ENCODE measurements at regions not wholly inside any gene's neighbourhood (a gene's known extent, or its start where the extent isn't known, plus 50 kb on each side); places are given as distances from the start of the nearest gene placed in this dataset.

DNA sequence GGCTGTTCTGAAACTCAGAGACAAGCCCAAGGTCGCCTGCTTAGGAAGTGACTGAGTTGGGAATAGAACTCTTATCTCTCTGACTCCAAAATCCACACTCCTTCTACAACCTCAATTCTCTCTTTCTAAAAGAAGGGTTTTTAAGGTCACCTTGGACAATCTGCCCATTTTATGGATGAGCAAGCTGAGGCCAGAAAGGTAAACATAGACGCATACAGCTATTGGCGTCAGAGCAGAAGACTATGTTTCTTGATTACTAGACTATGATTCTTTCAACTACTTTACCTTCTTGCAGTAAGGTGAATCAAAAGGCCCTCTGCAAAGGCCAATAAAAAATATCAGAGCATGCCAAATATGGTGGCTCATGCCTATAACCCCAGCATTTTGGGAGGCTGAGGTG lies 276.6 kb downstream of the CLIC5 start:
- DNase-seq, result no peak

DNA sequence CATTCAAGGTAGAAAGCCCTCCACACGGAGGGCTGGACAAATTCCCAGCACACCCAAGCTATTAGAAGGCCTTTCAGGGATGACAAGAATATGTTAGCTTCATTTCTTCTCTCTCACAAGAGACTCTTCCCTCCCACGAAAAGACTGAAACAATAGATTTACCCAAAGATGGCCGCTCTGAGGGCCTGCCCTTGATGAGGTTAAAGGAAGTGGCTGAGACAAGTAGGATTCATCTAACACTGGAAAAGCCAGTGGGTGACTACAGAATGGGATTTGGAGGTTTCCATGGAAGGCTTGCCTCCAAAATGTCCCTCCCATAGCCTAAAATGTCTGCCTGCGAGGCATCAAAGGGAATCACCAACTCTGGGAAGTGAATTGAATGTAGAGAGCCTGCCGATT lies 277.6 kb downstream of the CLIC5 start:
- no peak for DNase-seq

DNA sequence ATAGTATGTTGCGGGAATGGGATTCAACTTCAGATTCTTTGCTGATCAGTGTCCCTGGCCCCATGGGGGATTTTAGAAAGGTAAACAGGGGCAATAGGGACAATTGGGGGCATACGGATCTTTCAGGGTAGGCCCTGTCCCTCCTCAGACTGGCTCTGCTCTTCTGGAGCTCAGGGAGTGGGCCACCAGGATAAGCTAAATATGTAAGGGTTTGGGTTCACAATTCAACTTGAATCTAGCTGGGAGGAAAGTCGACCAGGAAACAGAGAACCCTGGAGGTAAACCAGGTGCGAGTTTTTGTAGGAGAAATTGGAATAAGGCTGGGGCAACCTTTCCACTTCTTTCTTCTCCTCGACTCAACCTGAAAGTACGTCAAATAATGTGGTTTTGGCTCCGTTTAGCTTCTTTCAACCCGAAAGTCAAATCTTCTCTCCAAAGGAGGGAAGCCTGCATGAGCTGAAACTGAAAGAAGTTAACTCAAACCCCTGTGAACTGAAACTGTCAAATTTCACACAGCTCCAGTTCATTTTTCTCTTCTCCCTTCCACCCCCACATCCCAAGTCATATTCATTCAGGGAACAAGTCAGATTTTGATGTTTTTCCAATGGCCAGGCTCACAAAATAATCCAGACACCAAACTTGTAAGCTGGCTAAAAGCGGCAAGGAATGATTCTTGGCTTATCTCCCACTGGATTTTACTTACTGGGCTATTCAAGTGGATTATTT lies 278.2 kb downstream of the CLIC5 start:
- DNase-seq, result no peak

DNA sequence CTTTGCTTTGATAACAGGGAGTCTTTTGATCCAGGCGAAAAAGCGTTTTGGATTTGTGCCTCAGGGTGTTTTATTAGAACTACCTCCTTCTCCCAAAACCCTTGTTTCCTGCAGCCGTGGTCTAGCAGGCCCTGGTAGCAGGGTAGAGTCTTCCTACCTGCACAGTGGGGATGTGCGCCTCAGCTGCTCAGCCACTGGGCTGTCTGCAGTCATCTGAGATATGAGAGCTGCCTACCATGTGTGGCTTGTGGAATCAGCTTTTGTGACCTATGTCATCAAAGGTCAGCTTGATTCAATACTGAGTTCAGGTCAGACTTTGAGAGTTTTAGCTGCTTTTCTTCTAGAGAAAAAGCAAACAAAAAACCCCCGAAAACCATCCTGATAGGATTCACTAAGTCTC lies 279.5 kb downstream of the CLIC5 start:
- no peak for DNase-seq

DNA sequence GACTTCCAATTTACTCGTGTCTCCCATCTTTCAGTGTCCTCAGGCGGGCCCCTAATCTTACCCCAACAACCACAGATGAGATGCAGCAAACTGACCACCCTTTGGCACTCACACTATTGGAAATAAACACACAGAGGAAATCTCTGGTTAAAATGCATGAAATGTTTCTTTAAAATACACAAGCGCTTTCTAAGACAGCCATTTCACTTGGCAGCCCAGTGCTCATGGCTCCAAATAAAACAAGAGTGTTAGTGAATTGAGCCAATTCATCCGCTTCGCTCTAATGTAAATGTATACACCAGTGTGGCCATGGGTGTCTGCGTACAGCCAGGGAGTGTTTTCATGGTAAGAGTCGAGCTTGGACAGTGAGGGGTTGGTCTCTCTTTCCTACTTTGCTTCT lies 282.9 kb downstream of the CLIC5 start:
- DNase-seq, result no peak

DNA sequence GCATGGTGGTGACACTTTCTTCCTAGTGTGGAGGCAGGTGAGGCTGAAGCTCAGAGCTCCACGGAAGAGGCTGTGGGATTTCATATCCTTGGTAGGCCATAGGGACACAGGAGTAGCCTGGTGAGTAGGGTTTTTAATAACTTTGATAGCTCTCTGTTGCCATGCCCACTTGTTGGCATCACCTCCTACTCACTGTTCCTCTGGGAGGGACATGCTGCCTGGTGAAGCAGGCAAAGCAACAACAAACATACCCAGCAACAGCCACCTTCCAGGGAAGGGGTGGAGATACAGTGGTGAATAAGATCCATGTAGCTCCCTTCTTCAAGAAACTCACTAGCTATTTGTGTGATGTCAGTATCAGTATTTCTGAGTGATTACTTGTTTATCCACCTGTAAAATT lies 285.4 kb downstream of the CLIC5 start:
- no peak for DNase-seq

DNA sequence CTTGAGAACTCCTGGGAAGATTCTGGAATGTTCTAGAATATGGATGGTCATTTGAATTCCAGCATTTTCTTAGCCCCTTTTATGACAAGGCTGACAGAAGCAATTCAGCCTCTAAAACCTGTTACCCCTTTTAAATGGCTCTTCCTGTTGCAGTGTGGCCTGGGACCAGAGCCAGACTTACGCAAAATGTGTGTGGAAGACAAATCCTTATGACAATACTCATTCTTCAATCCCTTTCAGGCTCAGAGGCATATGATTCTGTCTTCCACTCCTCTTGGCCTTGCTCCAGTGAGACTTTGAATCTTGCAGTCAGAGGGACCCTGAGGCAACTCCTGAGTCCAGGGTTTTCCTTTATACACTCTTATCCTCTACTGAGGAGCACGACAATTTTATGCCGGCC lies 287.0 kb downstream of the CLIC5 start:
- DNase-seq, result no peak

DNA sequence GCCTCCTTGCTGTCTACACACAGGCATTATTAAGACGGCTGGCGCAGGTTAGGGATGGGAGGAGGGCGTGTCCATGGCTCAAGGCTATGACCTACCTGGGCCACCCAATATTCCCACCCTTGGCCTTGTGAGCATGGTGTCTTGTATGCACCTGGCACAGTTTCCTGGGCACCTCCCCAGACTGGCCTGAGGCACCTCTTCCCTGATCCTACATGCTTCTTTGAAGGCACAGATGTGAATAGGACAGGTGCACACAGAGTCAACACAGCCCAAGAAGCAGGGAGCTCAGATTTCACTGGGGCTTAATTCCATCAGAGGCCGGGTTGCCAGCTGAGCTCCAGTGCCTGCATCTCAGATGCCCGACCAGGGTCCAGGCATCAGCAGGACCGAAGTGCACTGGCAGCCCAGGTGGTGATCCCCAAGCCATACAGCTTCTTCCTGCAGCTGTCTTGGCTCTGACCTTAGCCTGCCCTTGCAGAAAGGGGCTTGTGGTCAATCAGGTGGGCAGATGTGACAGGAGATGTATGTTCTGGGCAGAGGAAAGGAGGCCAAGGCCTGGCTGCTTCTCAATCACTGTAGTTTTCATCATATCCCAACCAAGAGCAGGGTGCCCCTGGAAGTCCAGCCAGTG lies 287.7 kb downstream of the CLIC5 start:
- DNase-seq, result no peak

DNA sequence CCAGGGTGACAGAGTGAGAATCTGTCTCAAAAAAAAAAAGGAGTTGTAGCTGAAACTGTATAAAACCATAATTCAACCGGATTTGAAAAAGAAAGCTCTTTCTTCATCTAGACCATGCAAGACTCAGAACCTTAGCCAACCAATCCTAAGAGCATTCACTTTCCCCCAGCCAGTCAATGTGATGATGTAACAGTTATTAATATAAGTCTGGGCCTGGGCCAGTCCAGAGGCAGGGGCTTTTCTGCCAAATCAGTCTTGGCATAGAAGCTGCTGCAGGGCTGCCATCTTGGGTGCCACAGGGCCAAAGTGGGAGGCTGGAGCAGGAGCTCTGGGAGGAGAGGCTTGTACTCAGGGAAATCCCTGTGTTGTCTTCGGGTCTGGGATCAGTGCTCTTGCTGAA lies 288.4 kb downstream of the CLIC5 start:
- DNase-seq, result no peak

DNA sequence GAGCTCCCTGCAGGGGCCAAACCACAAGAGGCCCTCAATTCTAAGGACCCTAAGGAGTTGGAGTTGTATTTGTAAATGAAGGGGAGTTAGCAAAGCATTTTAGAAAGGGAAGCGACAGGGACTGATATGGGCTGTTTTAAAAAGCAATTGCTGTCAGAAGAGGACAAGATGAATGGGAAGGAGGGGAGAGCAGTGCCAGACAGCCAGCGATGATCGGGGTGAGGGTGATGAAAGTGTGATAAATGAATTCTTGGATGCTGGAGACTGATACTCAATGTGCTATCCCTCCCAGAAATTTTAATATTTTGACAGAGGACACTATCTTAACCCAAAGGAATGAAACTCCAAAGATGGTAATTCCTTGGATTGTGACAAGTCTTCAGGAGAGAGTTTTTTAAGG lies 289.2 kb downstream of the CLIC5 start:
- DNase-seq, result no peak

DNA sequence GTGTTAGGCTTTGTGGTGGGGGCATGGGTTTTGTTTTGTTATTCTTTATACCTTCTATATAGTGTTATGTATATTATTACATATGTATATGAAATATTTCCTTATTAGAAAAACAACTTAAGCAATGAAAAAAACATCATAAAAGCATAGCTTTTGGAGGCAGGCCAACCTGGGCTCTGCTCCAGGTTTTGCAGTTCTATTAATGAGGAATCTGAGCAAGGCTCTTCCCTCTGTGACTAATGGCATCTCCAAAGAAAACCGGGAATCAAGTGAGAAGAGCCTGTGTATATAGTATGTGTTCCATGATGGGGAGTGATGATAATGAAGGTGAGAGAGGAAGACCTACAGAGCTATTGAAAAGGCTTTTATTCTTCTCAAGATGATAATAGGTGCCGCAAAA lies 291.1 kb downstream of the CLIC5 start:
- DNase-seq, result no peak

DNA sequence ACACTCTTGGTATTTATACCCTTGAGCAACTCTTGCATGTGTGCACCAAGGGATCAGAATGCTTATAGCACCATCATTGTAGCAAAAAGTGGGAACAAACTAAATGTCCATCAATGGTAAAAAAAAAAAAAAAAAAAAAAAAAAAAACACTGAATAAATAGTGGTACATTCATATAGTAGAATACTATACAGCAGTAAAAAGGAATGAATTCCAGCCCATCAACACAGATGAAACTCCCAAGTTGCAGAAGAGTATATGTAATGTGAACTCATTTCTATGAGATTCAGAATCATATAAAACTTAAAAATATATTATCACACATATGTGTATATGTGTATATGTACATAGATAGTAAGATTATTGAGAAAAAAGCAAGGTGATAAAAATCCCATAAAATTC lies 291.6 kb downstream of the CLIC5 start:
- no peak for DNase-seq

DNA sequence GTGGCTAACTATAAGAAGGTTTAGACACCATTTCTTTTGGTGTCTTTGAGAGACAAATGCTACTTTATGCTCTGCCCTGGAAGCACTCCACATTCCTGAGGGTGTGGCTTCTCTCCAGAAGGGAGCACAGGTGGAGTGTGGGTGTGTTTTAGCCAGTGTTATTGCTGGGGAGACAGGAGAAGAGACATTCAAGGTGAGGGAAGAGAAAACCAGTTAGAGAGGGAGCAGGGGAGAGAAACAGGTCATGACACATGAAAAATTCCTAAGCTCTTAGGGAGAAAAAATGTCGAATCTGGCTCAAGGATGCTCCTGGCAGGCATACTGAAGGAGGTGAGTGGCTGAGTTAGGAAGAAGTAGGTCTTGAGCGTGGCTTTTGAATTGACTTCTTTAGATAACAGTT lies 292.8 kb downstream of the CLIC5 start:
- DNase-seq, result no peak

DNA sequence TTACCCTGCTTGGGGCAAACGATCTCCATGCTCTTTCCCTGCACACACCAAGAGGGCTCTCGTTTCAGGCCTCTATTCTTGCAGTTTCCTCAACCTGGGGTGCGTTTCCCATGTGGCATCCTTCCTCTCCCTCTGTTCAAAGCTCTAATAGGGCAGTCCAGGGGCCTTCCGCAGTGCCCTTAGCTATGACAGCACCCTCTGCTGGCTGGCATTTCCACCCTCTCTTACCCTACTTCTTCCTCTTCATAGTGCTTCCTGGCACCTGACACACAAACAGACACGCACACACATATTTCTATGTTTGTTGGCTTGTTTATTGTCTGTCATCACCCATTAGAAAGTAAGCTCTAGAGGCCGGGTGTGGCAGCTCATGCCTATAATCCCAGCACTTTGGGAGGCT lies 294.0 kb downstream of the CLIC5 start:
- no peak for DNase-seq

DNA sequence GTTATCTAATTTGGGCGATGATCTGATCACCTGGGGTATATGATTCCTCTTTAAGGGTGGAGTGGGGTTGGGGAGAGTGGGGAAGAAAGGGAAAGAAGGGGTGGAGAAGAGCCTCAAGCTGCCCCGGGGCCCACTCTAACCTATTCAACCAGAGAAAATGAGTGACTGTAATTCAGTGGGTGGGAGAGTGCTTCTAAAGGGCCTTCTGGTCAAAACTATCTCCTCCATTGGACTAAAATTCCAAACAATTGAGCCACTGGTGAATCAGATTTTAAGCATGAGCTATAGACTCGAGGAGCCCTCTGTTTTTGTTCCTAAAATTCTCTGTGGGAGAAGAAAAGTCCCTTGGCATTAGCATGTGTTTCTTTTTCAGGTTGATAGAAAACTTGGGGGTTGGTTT lies 296.8 kb downstream of the CLIC5 start:
- no peak for DNase-seq

DNA sequence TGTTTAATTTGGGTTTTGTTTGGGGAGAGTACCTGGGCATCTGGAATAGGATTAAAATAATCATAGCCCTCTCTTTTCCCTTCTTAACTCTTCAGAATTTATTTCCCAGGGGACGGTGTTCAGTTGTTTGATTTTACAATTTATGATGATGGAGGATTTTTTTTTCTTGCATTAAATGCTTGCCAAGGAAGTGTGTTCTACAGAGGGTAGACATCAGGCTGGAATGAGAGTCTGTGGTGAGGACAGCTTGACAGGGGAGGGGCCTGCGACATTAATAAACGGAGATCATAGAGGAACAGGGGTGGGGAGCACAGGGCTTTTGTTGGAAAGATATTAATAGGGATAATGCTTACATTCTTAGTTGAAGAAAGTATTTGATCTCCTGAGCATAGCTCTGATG lies 297.5 kb downstream of the CLIC5 start:
- DNase-seq, result no peak

DNA sequence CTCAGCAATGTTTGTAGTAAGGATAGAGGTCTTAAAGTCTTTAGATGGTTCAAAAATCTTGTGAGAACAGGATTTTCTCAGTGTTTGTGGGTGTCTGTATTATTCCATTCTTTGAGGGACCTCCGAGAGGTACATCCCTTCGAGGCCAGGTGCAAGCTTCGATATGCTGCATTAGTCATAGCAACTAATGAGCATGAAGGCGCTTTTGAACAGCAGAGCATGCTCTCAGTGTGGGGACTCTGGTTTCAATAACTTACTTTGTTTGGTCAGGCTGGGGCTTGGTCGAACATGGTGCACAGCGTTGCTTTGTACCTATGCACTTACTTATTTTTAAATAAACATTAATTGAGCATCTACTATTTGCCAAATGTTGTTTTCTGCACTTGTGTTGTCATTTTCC lies 297.9 kb downstream of the CLIC5 start:
- no peak for DNase-seq

DNA sequence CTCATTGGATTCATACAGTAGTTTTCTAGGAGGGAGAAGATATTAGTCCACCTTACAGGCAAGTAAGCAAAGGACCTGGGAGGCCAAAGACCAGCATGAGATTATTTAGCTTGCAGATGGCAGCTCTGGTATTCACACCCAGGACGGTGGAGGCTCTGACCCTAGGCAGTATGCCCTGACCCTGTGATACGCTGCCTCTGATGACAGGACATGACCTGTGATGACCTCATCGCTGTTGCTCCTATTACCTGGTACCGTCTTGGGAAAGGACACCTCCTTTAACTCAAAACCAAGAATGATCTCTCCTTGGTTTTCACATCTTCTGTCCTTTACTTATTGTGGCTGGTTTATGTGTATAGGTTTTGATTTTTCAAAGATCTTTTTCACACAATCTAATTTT lies 298.6 kb downstream of the CLIC5 start:
- DNase-seq, result no peak

DNA sequence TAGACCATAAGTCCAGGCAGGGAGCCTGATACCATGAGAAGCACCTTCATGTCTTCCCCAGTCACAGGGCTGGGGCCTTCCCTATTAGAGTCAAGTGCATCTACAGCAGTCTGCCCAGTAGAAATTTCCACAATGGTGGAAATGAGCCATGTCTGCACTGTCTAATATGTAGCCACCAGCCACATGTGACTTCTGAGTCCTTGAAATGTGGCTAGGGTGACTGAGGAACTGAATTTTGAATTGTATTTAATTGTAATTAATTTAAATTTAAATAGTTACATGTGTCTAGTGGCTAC lies 300.2 kb downstream of the CLIC5 start:
- DNase-seq, result no peak

DNA sequence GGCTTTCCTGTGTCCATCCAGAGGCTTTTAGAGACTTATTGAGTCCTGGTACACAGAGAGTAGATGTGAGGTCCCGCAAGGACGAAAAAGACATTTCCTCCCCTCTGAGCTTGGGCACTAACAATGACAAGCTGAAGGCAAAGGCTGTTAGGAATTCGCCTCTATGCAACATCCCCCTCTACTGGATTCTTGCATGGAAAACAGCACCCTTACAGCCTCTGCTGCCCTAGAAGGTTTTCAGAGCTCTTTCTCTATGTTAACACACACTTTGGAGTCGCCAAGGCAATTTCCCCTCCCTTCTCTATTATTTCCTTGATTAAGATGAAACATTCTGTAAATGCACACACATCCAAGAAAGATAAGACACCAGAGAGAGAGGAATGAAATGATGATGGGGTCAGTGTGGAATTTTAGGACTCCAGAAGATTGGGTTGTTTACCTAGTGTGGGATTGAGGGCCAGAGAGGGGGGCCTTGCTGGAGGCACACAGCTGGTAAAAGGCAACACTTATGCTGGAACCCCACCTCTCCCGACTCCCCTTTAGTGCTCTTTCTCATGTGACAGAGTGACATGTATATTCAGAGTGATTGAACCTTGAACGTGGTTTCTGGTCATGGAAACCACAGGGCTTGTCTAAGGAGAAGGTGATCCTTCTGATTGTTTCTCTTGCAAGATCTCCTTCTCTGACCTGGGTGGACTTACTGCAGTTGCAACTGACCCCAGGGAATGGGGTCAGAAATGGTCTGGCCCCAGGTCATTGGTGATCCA lies 300.7 kb downstream of the CLIC5 start:
- peak; percentile 38 to 59 for DNase-seq

DNA sequence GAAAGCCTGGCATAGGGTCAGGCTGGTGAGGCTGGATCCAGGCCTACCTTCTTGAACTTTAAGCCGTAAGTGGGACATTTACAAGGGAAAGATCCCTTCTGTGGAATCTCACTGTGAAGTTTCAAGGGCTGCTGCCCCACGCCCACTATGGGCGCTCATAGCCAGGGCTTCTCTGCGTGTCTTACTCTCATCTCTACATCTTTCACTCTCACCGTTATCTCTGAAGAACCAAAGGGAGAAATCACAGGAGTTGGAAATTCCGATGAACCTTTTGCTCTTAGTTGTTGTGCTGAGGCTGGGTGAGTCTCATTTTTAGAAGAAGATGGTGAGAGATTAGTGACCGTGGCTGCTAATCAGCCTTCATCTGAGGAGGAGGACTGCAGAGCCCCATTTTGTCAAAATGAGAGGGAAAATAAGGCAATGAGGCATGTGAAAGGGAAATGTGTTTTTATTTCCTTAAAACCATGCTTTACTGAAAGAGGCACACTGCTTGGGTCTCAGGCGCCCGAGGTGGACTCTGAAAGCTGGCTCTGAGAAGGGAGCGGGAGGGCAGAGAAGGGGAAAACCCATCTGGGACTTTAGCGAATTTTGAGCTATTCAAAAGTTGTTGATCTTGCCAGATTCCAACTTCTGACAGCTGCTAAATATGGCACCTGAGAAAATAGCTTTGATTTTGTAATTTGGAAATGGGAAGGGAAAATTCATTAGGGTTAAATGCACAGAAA lies 301.5 kb downstream of the CLIC5 start:
- no peak for DNase-seq

Measured in activated CD4-positive, alpha-beta T cell treated with anti-CD3 and anti-CD28 coated beads for 4 hours (primary cell).